H1 (cell line): ENCODE measurements at regions not wholly inside any gene's neighbourhood (a gene's known extent, or its start where the extent isn't known, plus 50 kb on each side); places are given as distances from the start of the nearest gene placed in this dataset.

Experiments
- CBX5 ChIP-seq: fragments of 300-800, 300-1000 bp; sonication (generic); IDR thresholded peaks from 2 replicates; pipeline ENCODE4 v1.7.1; 2016; ENCODE audit warnings: antibody characterized with exemption, low read length, low read depth
- CBX8 ChIP-seq: fragments of 300-800, 300-1000 bp; sonication (generic); IDR thresholded peaks from 2 replicates; pipeline ENCODE4 v1.7.1; 2016; ENCODE audit warnings: low read depth, low read length, borderline replicate concordance
- GTF2F1 ChIP-seq: IDR thresholded peaks from 2 replicates; pipeline ENCODE4 v1.6.1; 2012; ENCODE audit warnings: low read depth, low read length, improper control_type of control experiment, borderline replicate concordance
- RBBP5 ChIP-seq: IDR thresholded peaks from 2 replicates; pipeline ENCODE4 v1.7.1; 2012; ENCODE audit warnings: low read depth, mild to moderate bottlenecking, inconsistent platforms, low read length, moderate library complexity, borderline replicate concordance
- SAP30 ChIP-seq: fragments of 300-600 bp; sonication (generic); IDR thresholded peaks from 2 replicates; pipeline ENCODE4 v1.7.1; 2012; ENCODE audit warnings: low read length, moderate library complexity, mild to moderate bottlenecking, inconsistent platforms; ENCODE audit not compliant: insufficient read depth, insufficient replicate concordance
- TF ChIP-seq, protein P1 (sequence below): fragments of 300-600 bp; sonication (generic); IDR thresholded peaks from 2 replicates; pipeline ENCODE4 v1.7.1; 2012; ENCODE audit warnings: low read length, moderate library complexity, mild to moderate bottlenecking, inconsistent platforms; ENCODE audit not compliant: insufficient replicate concordance

DNA sequence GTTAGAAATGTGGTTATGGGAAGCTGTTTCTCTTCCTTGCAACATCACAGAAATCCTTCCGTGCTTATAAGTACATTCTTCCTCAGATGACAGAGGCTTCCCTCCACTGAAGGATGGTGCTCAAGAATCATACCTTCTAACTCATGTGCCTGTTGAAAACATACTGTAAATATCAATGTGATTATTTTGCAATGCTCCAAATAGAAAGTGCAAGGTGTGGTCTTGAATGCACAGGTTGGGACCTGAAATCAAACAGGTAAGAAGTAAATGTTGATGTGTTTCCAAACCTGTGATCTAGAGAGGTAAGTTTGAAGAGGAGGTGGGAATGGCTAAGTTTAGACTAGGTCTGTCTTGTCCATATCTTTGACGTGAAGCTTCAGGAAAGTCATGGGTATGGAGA lies 87.7 kb downstream of the ZNF518B start (continued):
- TF ChIP-seq, protein P1, sequence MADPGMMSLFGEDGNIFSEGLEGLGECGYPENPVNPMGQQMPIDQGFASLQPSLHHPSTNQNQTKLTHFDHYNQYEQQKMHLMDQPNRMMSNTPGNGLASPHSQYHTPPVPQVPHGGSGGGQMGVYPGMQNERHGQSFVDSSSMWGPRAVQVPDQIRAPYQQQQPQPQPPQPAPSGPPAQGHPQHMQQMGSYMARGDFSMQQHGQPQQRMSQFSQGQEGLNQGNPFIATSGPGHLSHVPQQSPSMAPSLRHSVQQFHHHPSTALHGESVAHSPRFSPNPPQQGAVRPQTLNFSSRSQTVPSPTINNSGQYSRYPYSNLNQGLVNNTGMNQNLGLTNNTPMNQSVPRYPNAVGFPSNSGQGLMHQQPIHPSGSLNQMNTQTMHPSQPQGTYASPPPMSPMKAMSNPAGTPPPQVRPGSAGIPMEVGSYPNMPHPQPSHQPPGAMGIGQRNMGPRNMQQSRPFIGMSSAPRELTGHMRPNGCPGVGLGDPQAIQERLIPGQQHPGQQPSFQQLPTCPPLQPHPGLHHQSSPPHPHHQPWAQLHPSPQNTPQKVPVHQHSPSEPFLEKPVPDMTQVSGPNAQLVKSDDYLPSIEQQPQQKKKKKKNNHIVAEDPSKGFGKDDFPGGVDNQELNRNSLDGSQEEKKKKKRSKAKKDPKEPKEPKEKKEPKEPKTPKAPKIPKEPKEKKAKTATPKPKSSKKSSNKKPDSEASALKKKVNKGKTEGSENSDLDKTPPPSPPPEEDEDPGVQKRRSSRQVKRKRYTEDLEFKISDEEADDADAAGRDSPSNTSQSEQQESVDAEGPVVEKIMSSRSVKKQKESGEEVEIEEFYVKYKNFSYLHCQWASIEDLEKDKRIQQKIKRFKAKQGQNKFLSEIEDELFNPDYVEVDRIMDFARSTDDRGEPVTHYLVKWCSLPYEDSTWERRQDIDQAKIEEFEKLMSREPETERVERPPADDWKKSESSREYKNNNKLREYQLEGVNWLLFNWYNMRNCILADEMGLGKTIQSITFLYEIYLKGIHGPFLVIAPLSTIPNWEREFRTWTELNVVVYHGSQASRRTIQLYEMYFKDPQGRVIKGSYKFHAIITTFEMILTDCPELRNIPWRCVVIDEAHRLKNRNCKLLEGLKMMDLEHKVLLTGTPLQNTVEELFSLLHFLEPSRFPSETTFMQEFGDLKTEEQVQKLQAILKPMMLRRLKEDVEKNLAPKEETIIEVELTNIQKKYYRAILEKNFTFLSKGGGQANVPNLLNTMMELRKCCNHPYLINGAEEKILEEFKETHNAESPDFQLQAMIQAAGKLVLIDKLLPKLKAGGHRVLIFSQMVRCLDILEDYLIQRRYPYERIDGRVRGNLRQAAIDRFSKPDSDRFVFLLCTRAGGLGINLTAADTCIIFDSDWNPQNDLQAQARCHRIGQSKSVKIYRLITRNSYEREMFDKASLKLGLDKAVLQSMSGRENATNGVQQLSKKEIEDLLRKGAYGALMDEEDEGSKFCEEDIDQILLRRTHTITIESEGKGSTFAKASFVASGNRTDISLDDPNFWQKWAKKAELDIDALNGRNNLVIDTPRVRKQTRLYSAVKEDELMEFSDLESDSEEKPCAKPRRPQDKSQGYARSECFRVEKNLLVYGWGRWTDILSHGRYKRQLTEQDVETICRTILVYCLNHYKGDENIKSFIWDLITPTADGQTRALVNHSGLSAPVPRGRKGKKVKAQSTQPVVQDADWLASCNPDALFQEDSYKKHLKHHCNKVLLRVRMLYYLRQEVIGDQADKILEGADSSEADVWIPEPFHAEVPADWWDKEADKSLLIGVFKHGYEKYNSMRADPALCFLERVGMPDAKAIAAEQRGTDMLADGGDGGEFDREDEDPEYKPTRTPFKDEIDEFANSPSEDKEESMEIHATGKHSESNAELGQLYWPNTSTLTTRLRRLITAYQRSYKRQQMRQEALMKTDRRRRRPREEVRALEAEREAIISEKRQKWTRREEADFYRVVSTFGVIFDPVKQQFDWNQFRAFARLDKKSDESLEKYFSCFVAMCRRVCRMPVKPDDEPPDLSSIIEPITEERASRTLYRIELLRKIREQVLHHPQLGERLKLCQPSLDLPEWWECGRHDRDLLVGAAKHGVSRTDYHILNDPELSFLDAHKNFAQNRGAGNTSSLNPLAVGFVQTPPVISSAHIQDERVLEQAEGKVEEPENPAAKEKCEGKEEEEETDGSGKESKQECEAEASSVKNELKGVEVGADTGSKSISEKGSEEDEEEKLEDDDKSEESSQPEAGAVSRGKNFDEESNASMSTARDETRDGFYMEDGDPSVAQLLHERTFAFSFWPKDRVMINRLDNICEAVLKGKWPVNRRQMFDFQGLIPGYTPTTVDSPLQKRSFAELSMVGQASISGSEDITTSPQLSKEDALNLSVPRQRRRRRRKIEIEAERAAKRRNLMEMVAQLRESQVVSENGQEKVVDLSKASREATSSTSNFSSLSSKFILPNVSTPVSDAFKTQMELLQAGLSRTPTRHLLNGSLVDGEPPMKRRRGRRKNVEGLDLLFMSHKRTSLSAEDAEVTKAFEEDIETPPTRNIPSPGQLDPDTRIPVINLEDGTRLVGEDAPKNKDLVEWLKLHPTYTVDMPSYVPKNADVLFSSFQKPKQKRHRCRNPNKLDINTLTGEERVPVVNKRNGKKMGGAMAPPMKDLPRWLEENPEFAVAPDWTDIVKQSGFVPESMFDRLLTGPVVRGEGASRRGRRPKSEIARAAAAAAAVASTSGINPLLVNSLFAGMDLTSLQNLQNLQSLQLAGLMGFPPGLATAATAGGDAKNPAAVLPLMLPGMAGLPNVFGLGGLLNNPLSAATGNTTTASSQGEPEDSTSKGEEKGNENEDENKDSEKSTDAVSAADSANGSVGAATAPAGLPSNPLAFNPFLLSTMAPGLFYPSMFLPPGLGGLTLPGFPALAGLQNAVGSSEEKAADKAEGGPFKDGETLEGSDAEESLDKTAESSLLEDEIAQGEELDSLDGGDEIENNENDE, result no peak
- no peak for TF ChIP-seq SAP30
- TF ChIP-seq RBBP5, result no peak
- no peak for TF ChIP-seq CBX8
- TF ChIP-seq GTF2F1, result no peak
- no peak for TF ChIP-seq CBX5
